ENCODE measurements at regions not wholly inside any gene's neighbourhood (a gene's known extent, or its start where the extent isn't known, plus 50 kb on each side); places are given as distances from the start of the nearest gene placed in this dataset.

- no peak overlapping the region for H3K4me3 ChIP-seq (ENCODE audit: low read length)
- H3K79me2 ChIP-seq (ENCODE audit: control insufficient read depth, insufficient read depth, low read length), result no peaks in the 10 kb centered on the region
- no peak overlapping the region for H2BK5ac ChIP-seq (ENCODE audit: low read length)
- no peak overlapping the region for H3K4me2 ChIP-seq (ENCODE audit: low read length)
- H2AK5ac ChIP-seq (ENCODE audit: low read length), result no peak overlapping the region
- no peak overlapping the region for H2BK120ac ChIP-seq (ENCODE audit: low read depth, low read length)
- H3K36me3 ChIP-seq (ENCODE audit: control insufficient read depth, insufficient read depth, low read length), result no peaks in the 10 kb centered on the region
- no peak overlapping the region for H3K27ac ChIP-seq (ENCODE audit: low read depth, low read length)
- no CpG with 5 or more reads among the region's 4 CpGs for WGBS (ENCODE audit: extremely low coverage, insufficient coverage, low lambda C conversion rate)
- H3K56ac ChIP-seq (ENCODE audit: low read length), result no peak overlapping the region
- DNase-seq, result no peak
- H4K8ac ChIP-seq (ENCODE audit: low read depth, low read length), result no peak overlapping the region
- H3K18ac ChIP-seq (ENCODE audit: low read length), result no peak overlapping the region
- H3K4me1 ChIP-seq (ENCODE audit: control insufficient read depth, low read depth, low read length), result no peaks in the 10 kb centered on the region
- H3K27me3 ChIP-seq (ENCODE audit: insufficient read depth, low read length, poor library complexity), result no peaks in the 10 kb centered on the region
- H3K9ac ChIP-seq (ENCODE audit: low read length), result no peak overlapping the region
- no peak overlapping the region for H4K5ac ChIP-seq (ENCODE audit: low read length)
- no peak overlapping the region for H3K4ac ChIP-seq (ENCODE audit: low read depth, low read length)
- no peaks in the 10 kb centered on the region for H3K79me1 ChIP-seq (ENCODE audit: low read length)
- H2BK15ac ChIP-seq (replicated peaks; ENCODE audit: low read depth), result no peak overlapping the region
- no peak overlapping the region for H3K23ac ChIP-seq (ENCODE audit: low read length)
Measured at GRCh38 chr3:117499189-117499870, 789.8 kb downstream of the TUSC7 start.

GRCh38 chr3:117507958-117508357 is 798.4 kb downstream of the TUSC7 start:
- H3K4ac ChIP-seq (ENCODE audit: low read depth, low read length), result no peak overlapping the region
- no peak overlapping the region for H4K5ac ChIP-seq (ENCODE audit: low read length)
- H3K4me2 ChIP-seq (ENCODE audit: low read length), result no peak overlapping the region
- H2AK5ac ChIP-seq (ENCODE audit: low read length), result no peak overlapping the region
- no peak overlapping the region for H2BK15ac ChIP-seq (replicated peaks; ENCODE audit: low read depth)
- H3K4me1 ChIP-seq (ENCODE audit: control insufficient read depth, low read depth, low read length), result no peaks in the 10 kb centered on the region
- no peak overlapping the region for H4K8ac ChIP-seq (ENCODE audit: low read depth, low read length)
- H3K23ac ChIP-seq (ENCODE audit: low read length), result no peak overlapping the region
- no peaks in the 10 kb centered on the region for H3K79me2 ChIP-seq (ENCODE audit: control insufficient read depth, insufficient read depth, low read length)
- no peak overlapping the region for H3K9ac ChIP-seq (ENCODE audit: low read length)
- no peaks in the 10 kb centered on the region for H3K36me3 ChIP-seq (ENCODE audit: control insufficient read depth, insufficient read depth, low read length)
- no peak overlapping the region for H3K56ac ChIP-seq (ENCODE audit: low read length)
- DNase-seq, result no peak
- H3K79me1 ChIP-seq (ENCODE audit: low read length), result no peaks in the 10 kb centered on the region
- H3K18ac ChIP-seq (ENCODE audit: low read length), result no peak overlapping the region
- H2BK120ac ChIP-seq (ENCODE audit: low read depth, low read length), result no peak overlapping the region
- H3K27me3 ChIP-seq (ENCODE audit: insufficient read depth, low read length, poor library complexity), result no peaks in the 10 kb centered on the region
- H2BK5ac ChIP-seq (ENCODE audit: low read length), result no peak overlapping the region
- no peak overlapping the region for H3K27ac ChIP-seq (ENCODE audit: low read depth, low read length)
- no CpG with 5 or more reads among the region's 1 CpG for WGBS (ENCODE audit: extremely low coverage, insufficient coverage, low lambda C conversion rate)
- H3K4me3 ChIP-seq (ENCODE audit: low read length), result no peak overlapping the region

GRCh38 chr3:117509858-117510257 is 800.3 kb downstream of the TUSC7 start:
- DNase-seq, result no peak
- Histone ChIP-seq H4K8ac (ENCODE audit: low read depth, low read length) (no peak overlapping the region), H2BK5ac (ENCODE audit: low read length) (no peak overlapping the region), H3K4me1 (ENCODE audit: control insufficient read depth, low read depth, low read length) (no peaks in the 10 kb centered on the region), H3K18ac (ENCODE audit: low read length) (no peak overlapping the region), H3K27me3 (ENCODE audit: insufficient read depth, low read length, poor library complexity) (no peaks in the 10 kb centered on the region), H3K4me3 (ENCODE audit: low read length) (no peak overlapping the region), H3K27ac (ENCODE audit: low read depth, low read length) (no peak overlapping the region), H2AK5ac (ENCODE audit: low read length) (no peak overlapping the region), H2BK120ac (ENCODE audit: low read depth, low read length) (no peak overlapping the region), H2BK15ac (replicated peaks; ENCODE audit: low read depth) (no peak overlapping the region), H3K23ac (ENCODE audit: low read length) (no peak overlapping the region), H3K9ac (ENCODE audit: low read length) (no peak overlapping the region), H3K79me2 (ENCODE audit: control insufficient read depth, insufficient read depth, low read length) (no peaks in the 10 kb centered on the region), H4K5ac (ENCODE audit: low read length) (no peak overlapping the region), H3K4ac (ENCODE audit: low read depth, low read length) (no peak overlapping the region), H3K36me3 (ENCODE audit: control insufficient read depth, insufficient read depth, low read length) (no peaks in the 10 kb centered on the region), H3K79me1 (ENCODE audit: low read length) (no peaks in the 10 kb centered on the region), H3K4me2 (ENCODE audit: low read length) (no peak overlapping the region), H3K56ac (ENCODE audit: low read length) (no peak overlapping the region)
- no CpG with 5 or more reads among the region's 1 CpG for WGBS (ENCODE audit: extremely low coverage, insufficient coverage, low lambda C conversion rate)

- no CpG with 5 or more reads among the region's 1 CpG for WGBS (ENCODE audit: extremely low coverage, insufficient coverage, low lambda C conversion rate)
Measured at GRCh38 chr3:117510396-117510795, 800.8 kb downstream of the TUSC7 start.

DNA sequence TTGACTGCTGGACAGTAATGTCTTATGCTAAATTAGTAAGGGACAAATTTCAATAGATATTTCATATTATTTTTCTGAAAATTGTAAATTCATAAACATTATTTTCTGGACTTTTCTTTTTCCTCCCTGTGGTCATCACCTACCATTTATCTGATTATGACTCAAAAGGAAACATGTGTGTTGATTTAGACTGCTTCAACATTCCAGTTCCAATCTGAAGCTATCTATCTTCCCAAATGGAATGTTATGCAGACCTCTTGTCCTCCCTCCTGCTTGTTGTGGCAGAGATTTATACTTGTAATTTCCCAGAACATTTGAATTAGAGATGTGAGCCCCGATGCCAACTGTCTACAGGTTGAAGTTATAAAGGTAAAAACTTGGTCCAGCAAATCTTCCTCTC is 803.4 kb downstream of the TUSC7 start:
- no peak overlapping the region for H3K4me2 ChIP-seq (ENCODE audit: low read length)
- H2BK15ac ChIP-seq (replicated peaks; ENCODE audit: low read depth), result no peak overlapping the region
- H3K23ac ChIP-seq (ENCODE audit: low read length), result no peak overlapping the region
- H3K27ac ChIP-seq (ENCODE audit: low read depth, low read length), result no peak overlapping the region
- H3K56ac ChIP-seq (ENCODE audit: low read length), result no peak overlapping the region
- no peak overlapping the region for H2BK5ac ChIP-seq (ENCODE audit: low read length)
- no peak for DNase-seq
- no peak overlapping the region for H4K5ac ChIP-seq (ENCODE audit: low read length)
- H3K79me2 ChIP-seq (ENCODE audit: control insufficient read depth, insufficient read depth, low read length), result no peaks in the 10 kb centered on the region
- no peak overlapping the region for H3K9ac ChIP-seq (ENCODE audit: low read length)
- H2BK120ac ChIP-seq (ENCODE audit: low read depth, low read length), result no peak overlapping the region
- no peak overlapping the region for H3K18ac ChIP-seq (ENCODE audit: low read length)
- H3K4me3 ChIP-seq (ENCODE audit: low read length), result no peak overlapping the region
- no peak overlapping the region for H2AK5ac ChIP-seq (ENCODE audit: low read length)
- H3K4me1 ChIP-seq (ENCODE audit: control insufficient read depth, low read depth, low read length), result no peaks in the 10 kb centered on the region
- H3K36me3 ChIP-seq (ENCODE audit: control insufficient read depth, insufficient read depth, low read length), result no peaks in the 10 kb centered on the region
- no peak overlapping the region for H3K4ac ChIP-seq (ENCODE audit: low read depth, low read length)
- H3K79me1 ChIP-seq (ENCODE audit: low read length), result no peaks in the 10 kb centered on the region
- no CpG with 5 or more reads among the region's 1 CpG for WGBS (ENCODE audit: extremely low coverage, insufficient coverage, low lambda C conversion rate)
- H3K27me3 ChIP-seq (ENCODE audit: insufficient read depth, low read length, poor library complexity), result no peaks in the 10 kb centered on the region
- H4K8ac ChIP-seq (ENCODE audit: low read depth, low read length), result no peak overlapping the region

More at GRCh38 chr3:117510396-117510795, 800.8 kb downstream of the TUSC7 start:
- H3K27me3 ChIP-seq (ENCODE audit: insufficient read depth, low read length, poor library complexity), result no peaks in the 10 kb centered on the region
- H2BK120ac ChIP-seq (ENCODE audit: low read depth, low read length), result no peak overlapping the region
- no peak overlapping the region for H3K4me3 ChIP-seq (ENCODE audit: low read length)
- no peak overlapping the region for H2BK5ac ChIP-seq (ENCODE audit: low read length)
- no peaks in the 10 kb centered on the region for H3K4me1 ChIP-seq (ENCODE audit: control insufficient read depth, low read depth, low read length)
- H2BK15ac ChIP-seq (replicated peaks; ENCODE audit: low read depth), result no peak overlapping the region
- H3K79me2 ChIP-seq (ENCODE audit: control insufficient read depth, insufficient read depth, low read length), result no peaks in the 10 kb centered on the region
- H3K79me1 ChIP-seq (ENCODE audit: low read length), result no peaks in the 10 kb centered on the region
- no peak overlapping the region for H3K9ac ChIP-seq (ENCODE audit: low read length)
- H4K8ac ChIP-seq (ENCODE audit: low read depth, low read length), result no peak overlapping the region
- DNase-seq, result no peak
- H3K56ac ChIP-seq (ENCODE audit: low read length), result no peak overlapping the region
- H3K18ac ChIP-seq (ENCODE audit: low read length), result no peak overlapping the region
- H3K27ac ChIP-seq (ENCODE audit: low read depth, low read length), result no peak overlapping the region
- H3K36me3 ChIP-seq (ENCODE audit: control insufficient read depth, insufficient read depth, low read length), result no peaks in the 10 kb centered on the region
- no peak overlapping the region for H4K5ac ChIP-seq (ENCODE audit: low read length)
- H3K4ac ChIP-seq (ENCODE audit: low read depth, low read length), result no peak overlapping the region
- no peak overlapping the region for H2AK5ac ChIP-seq (ENCODE audit: low read length)
- H3K4me2 ChIP-seq (ENCODE audit: low read length), result no peak overlapping the region
- no peak overlapping the region for H3K23ac ChIP-seq (ENCODE audit: low read length)

GRCh38 chr3:117515309-117515708 is 805.7 kb downstream of the TUSC7 start:
- no peak overlapping the region for H3K27ac ChIP-seq (ENCODE audit: low read depth, low read length)
- no peak overlapping the region for H2BK5ac ChIP-seq (ENCODE audit: low read length)
- no peak overlapping the region for H2BK120ac ChIP-seq (ENCODE audit: low read depth, low read length)
- H3K79me1 ChIP-seq (ENCODE audit: low read length), result no peaks in the 10 kb centered on the region
- no CpG with 5 or more reads among the region's 2 CpGs for WGBS (ENCODE audit: extremely low coverage, insufficient coverage, low lambda C conversion rate)
- H4K8ac ChIP-seq (ENCODE audit: low read depth, low read length), result no peak overlapping the region
- no peaks in the 10 kb centered on the region for H3K4me1 ChIP-seq (ENCODE audit: control insufficient read depth, low read depth, low read length)
- no peak overlapping the region for H3K9ac ChIP-seq (ENCODE audit: low read length)
- no peak overlapping the region for H2BK15ac ChIP-seq (replicated peaks; ENCODE audit: low read depth)
- no peak overlapping the region for H3K4me2 ChIP-seq (ENCODE audit: low read length)
- no peaks in the 10 kb centered on the region for H3K27me3 ChIP-seq (ENCODE audit: insufficient read depth, low read length, poor library complexity)
- no peak for DNase-seq
- no peaks in the 10 kb centered on the region for H3K79me2 ChIP-seq (ENCODE audit: control insufficient read depth, insufficient read depth, low read length)
- no peak overlapping the region for H2AK5ac ChIP-seq (ENCODE audit: low read length)
- no peak overlapping the region for H3K56ac ChIP-seq (ENCODE audit: low read length)
- no peak overlapping the region for H4K5ac ChIP-seq (ENCODE audit: low read length)
- H3K18ac ChIP-seq (ENCODE audit: low read length), result no peak overlapping the region
- H3K4ac ChIP-seq (ENCODE audit: low read depth, low read length), result no peak overlapping the region
- no peaks in the 10 kb centered on the region for H3K36me3 ChIP-seq (ENCODE audit: control insufficient read depth, insufficient read depth, low read length)
- no peak overlapping the region for H3K4me3 ChIP-seq (ENCODE audit: low read length)
- H3K23ac ChIP-seq (ENCODE audit: low read length), result no peak overlapping the region

Data from mesendoderm (in vitro differentiated cells).